Activated CD4-positive, alpha-beta T cell treated with anti-CD3 and anti-CD28 coated beads for 4 hours (primary cell): ENCODE measurements at regions not wholly inside any gene's neighbourhood (a gene's known extent, or its start where the extent isn't known, plus 50 kb on each side); places are given as distances from the start of the nearest gene placed in this dataset.

Experiments
- DNase-seq, 2 donors: peaks; one replicate each; pipeline ENCODE4 v3.0.0-alpha.2; 2020

DNA sequence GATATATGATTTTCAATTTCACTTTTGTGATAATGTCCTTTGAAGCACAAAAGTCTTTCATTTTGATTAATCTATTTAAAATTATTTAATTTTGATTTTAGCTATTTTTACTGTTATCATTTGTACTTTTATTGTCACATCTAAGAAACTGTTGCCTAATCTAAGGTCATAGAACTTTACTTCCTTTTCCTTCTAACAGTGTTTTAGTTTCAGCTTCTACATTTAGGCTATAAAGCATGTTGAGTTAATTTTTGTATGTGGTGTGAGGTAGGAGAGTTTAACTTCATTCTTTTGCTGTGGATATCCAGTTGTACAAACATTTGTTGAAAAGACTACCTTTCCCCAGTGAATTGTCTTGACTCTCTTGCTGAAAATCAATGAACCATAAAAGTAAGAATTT, 204.5 kb downstream of the TM2D1 start:
- no peak for DNase-seq

DNA sequence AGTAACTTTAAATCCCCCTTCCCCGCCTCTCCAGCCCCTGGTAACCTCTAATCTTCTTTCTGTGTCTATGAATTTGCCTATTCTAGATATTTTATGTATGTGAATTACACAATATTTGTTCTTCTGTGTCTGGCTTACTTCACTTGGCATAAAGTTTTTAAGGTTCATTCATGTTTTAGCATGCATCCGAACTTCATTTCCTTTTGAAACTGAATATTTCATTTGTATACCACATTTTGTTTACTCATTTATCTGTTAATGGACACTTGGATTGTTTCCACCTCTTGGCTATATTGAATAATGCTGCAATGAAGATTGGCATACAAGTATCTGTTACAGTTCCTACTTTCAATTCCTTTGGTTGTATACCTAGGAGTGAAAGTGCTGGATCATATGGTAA, 205.3 kb downstream of the TM2D1 start:
- DNase-seq = no peak

- DNase-seq = no peak
Observed at GRCh38 chr1:61518670-61519400, 206.1 kb downstream of the TM2D1 start.

DNA sequence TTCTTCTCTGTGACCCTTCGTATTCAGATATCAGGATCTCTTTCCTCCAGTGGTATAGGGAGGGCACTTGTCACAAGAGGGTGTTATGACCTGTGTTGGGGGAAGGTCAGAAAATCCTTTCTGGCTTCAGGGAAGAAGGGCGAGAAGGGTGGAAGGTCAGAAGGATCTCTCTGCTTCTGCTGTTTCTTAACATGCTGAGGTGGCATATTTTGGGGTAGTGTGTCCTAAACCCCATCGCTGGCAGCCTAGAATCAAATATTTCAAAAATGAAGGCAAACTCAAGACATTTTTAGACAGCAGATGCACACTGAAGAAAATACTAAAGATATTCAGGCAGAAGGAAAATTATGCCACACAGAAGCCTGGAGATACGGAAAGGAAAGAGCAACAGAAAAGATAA, 207.6 kb downstream of the TM2D1 start:
- no peak for DNase-seq

- DNase-seq = no peak
Observed at GRCh38 chr1:61515096-61515495, 209.8 kb downstream of the TM2D1 start.
